Brain microvascular endothelial cell (primary cell): ENCODE measurements at regions not wholly inside any gene's neighbourhood (a gene's known extent, or its start where the extent isn't known, plus 50 kb on each side); places are given as distances from the start of the nearest gene placed in this dataset.

Source experiments
- DNase-seq: peaks from one replicate; pipeline ENCODE4 v3.0.0-alpha.2; 2020
- H3K27ac ChIP-seq: fragments of 250-450 bp; sonication (Bioruptor Pico); 2 replicates; pipeline ENCODE4 v1.5.1; 2020; ENCODE audit warnings: mild to moderate bottlenecking, moderate library complexity
- H3K27me3 ChIP-seq: fragments of 250-450 bp; sonication (Bioruptor Pico); replicated peaks from 2 replicates; pipeline ENCODE4 v1.5.1; 2020; ENCODE audit warnings: mild to moderate bottlenecking
- H3K36me3 ChIP-seq: fragments of 250-450 bp; sonication (Bioruptor Pico); replicated peaks from 2 replicates; pipeline ENCODE4 v1.5.1; 2020; ENCODE audit warnings: mild to moderate bottlenecking
- H3K4me3 ChIP-seq: 2 replicates; pipeline ENCODE4 v1.5.1; 2011; ENCODE audit warnings: low read depth, mild to moderate bottlenecking, control low read depth, low read length, moderate library complexity
- CTCF ChIP-seq: IDR thresholded peaks from 2 replicates; pipeline ENCODE4 v1.5.1; 2011; ENCODE audit warnings: low read depth, mild to moderate bottlenecking, moderate library complexity, low read length, control low read depth, inconsistent platforms; ENCODE audit errors: missing control alignments
- in situ Hi-C: cut with HindIII; loops from 2 replicates; pipeline ENCODE4 v1.10.0; 2017; ENCODE audit warnings: low sequenced_read_pairs, low pct_ligation_motif_present

GRCh38 chr1:2933431-2934155 is 87.7 kb upstream of the ACTRT2 start:
- Histone ChIP-seq H3K27me3 (no peaks in the 10 kb centered on the region), H3K27ac (no peak overlapping the region), H3K36me3 (no peaks in the 10 kb centered on the region), H3K4me3 (no peak overlapping the region)
- in situ Hi-C loops, result no loop called here
- DNase-seq, result no peak
- TF ChIP-seq CTCF, result no peak

GRCh38 chr1:2934156-2934540 is 87.1 kb upstream of the ACTRT2 start:
- TF ChIP-seq CTCF, result no peak
- in situ Hi-C loops, result no loop called here
- H3K27ac ChIP-seq, result no peak overlapping the region
- no peaks in the 10 kb centered on the region for H3K36me3 ChIP-seq
- no peak for DNase-seq
- H3K4me3 ChIP-seq, result no peak overlapping the region
- no peaks in the 10 kb centered on the region for H3K27me3 ChIP-seq

GRCh38 chr1:2934642-2935081 is 86.6 kb upstream of the ACTRT2 start:
- DNase-seq, result no peak
- no peak for TF ChIP-seq CTCF
- Histone ChIP-seq H3K4me3 (no peak overlapping the region), H3K27ac (no peak overlapping the region), H3K36me3 (no peaks in the 10 kb centered on the region), H3K27me3 (no peaks in the 10 kb centered on the region)
- in situ Hi-C loops, result no loop called here

GRCh38 chr1:2935184-2935583 is 86.1 kb upstream of the ACTRT2 start:
- no peak overlapping the region for H3K27ac ChIP-seq
- TF ChIP-seq CTCF, result no peak
- no peaks in the 10 kb centered on the region for H3K27me3 ChIP-seq
- H3K4me3 ChIP-seq, result no peak overlapping the region
- no peak for DNase-seq
- no peaks in the 10 kb centered on the region for H3K36me3 ChIP-seq
- in situ Hi-C loops, result no loop called here

GRCh38 chr1:2935751-2936390 is 85.4 kb upstream of the ACTRT2 start:
- no peak for TF ChIP-seq CTCF
- Histone ChIP-seq H3K36me3 (no peaks in the 10 kb centered on the region), H3K27me3 (no peaks in the 10 kb centered on the region), H3K27ac (no peak overlapping the region), H3K4me3 (no peak overlapping the region)
- DNase-seq, result no peak
- in situ Hi-C loops, result no loop called here
